K562 (cell line): ENCODE measurements at regions not wholly inside any gene's neighbourhood (a gene's known extent, or its start where the extent isn't known, plus 50 kb on each side); places are given as distances from the start of the nearest gene placed in this dataset.

Experiments used
- ATAC-seq: fragments of 200-7000 bp; cut with Tn5 transposase; 3 replicates; pipeline ENCODE4 v1.9.1; 2020; ENCODE audit warnings: moderate library complexity
- BruUV-seq: library from RNA; stranded (reverse); fragments of 400-500 nt; replicated peaks from 2 replicates; lab custom pipeline; 2021; lab: Mats Ljungman, UMichigan
- CTCF ChIA-PET: fragments of 300-600 bp; formaldehyde crosslinking; extraction: SDS; loops from one replicate; lab custom pipeline; 2021; ENCODE audit warnings: low intra/inter-chr PET ratio; lab: Yijun Ruan, JAX
- POLR2A ChIA-PET: fragments of 300-600, 350-650 bp; sonication (Branson Sonifier 250); formaldehyde crosslinking; extraction: SDS; loops from one replicate; lab custom pipeline; 2021; ENCODE audit warnings: antibody characterized with exemption, inconsistent platforms; lab: Yijun Ruan, JAX
- DNase-seq, 4 experiments: peaks; one replicate each; pipeline versions ENCODE4 v3.0.0 to v3.0.0-alpha.2; 2011 to 2018; ENCODE audit warnings: low spot score in 3 of 4, mixed read lengths in 3 of 4; ENCODE audit errors: extremely low read depth in 1 of 4
- FAIRE-seq: peaks from 2 replicates; lab custom pipeline; 2011; peaks lifted over from hg19 to GRCh38; lab: Jason Lieb, UNC
- H2AFZ ChIP-seq: 2 replicates; pipeline ENCODE4 v1.6.0; 2011; ENCODE audit warnings: low read depth, low read length, control low read depth, inconsistent platforms
- H3K27ac ChIP-seq: fragments of 200-600 bp; 3 replicates; pipeline ENCODE4 v1.8.0; 2011; ENCODE audit warnings: low read depth, mild to moderate bottlenecking, control low read depth, inconsistent platforms, low read length, moderate library complexity, mixed read lengths; ENCODE audit errors: extremely low read depth
- H3K27me3 ChIP-seq, 2 experiments: fragments of 300-600 bp in 1 of 2; 2 replicates in 1 of 2; 3 replicates in 1 of 2; pipeline versions ENCODE4 v1.6.0 to v1.8.0; 2011; ENCODE audit warnings: inconsistent platforms in 2 of 2, low read length in 2 of 2, mild to moderate bottlenecking in 1 of 2, mixed read lengths in 1 of 2, moderate library complexity in 1 of 2; ENCODE audit not compliant: control insufficient read depth in 2 of 2, insufficient read depth in 2 of 2
- H3K36me3 ChIP-seq: fragments of 300-600 bp; 3 replicates; pipeline ENCODE4 v1.8.0; 2011; ENCODE audit warnings: mild to moderate bottlenecking, low read length, inconsistent platforms; ENCODE audit not compliant: control insufficient read depth, insufficient read depth
- H3K4me1 ChIP-seq, 2 experiments: fragments of 200-600 bp in 1 of 2; replicated peaks in 1 of 2; 2 replicates in 1 of 2; 3 replicates in 1 of 2; pipeline versions ENCODE4 v1.5.1 to v1.8.0; 2011; ENCODE audit warnings: inconsistent platforms in 2 of 2, low read length in 2 of 2, mild to moderate bottlenecking in 1 of 2, mixed read lengths in 1 of 2, moderate library complexity in 1 of 2; ENCODE audit not compliant: control insufficient read depth in 2 of 2, insufficient read depth in 2 of 2
- H3K4me2 ChIP-seq: 2 replicates; pipeline ENCODE4 v1.6.1; 2011; ENCODE audit warnings: low read length, control low read depth, inconsistent platforms, mixed read lengths; ENCODE audit not compliant: insufficient read depth
- H3K4me3 ChIP-seq: fragments of 200-600 bp; sonication (generic), shearing (Covaris generic); 2 replicates; pipeline ENCODE4 v1.5.1; 2016; ENCODE audit warnings: control low read depth, inconsistent platforms
- H3K79me2 ChIP-seq: fragments of 200-600 bp; 3 replicates; pipeline ENCODE4 v1.8.0; 2011; ENCODE audit warnings: low read length, inconsistent platforms; ENCODE audit not compliant: control insufficient read depth, insufficient read depth
- H3K9ac ChIP-seq, 2 experiments: 2 replicates each; pipeline versions ENCODE4 v1.6.0 to v1.6.1; 2011; ENCODE audit warnings: low read depth in 2 of 2, low read length in 2 of 2, control low read depth in 1 of 2, inconsistent platforms in 1 of 2, mild to moderate bottlenecking in 1 of 2, mixed read lengths in 1 of 2; ENCODE audit not compliant: insufficient read depth in 1 of 2
- H3K9me1 ChIP-seq: one replicate; pipeline ENCODE4 v1.6.0; 2011; ENCODE audit warnings: inconsistent platforms, mild to moderate bottlenecking, low read length, moderate library complexity; ENCODE audit not compliant: control insufficient read depth, insufficient read depth
- H3K9me3 ChIP-seq: replicated peaks from 2 replicates; pipeline ENCODE4 v1.5.1; 2011; ENCODE audit warnings: low read depth, low read length, inconsistent platforms; ENCODE audit not compliant: control insufficient read depth, insufficient read depth
- H4K20me1 ChIP-seq: replicated peaks from 2 replicates; pipeline ENCODE4 v1.6.1; 2011; ENCODE audit warnings: low read length, inconsistent platforms, mixed read lengths; ENCODE audit not compliant: control insufficient read depth, insufficient read depth
- DDX20 ChIP-seq: fragments of 450-650 bp; IDR thresholded peaks from 2 replicates; pipeline ENCODE4 v1.6.1; 2016; ENCODE audit warnings: missing genetic modification characterization, low read depth, mild to moderate bottlenecking, missing compliant biosample characterization, moderate library complexity
- FOXJ3 ChIP-seq: sonication (generic); formaldehyde crosslinking; IDR thresholded peaks from 2 replicates; pipeline ENCODE4 v1.4.0; 2020; ENCODE audit warnings: mild to moderate bottlenecking, missing genetic modification reagents
- HES1 ChIP-seq: fragments of 450-650 bp; IDR thresholded peaks from 2 replicates; pipeline ENCODE4 v1.6.1; 2016; ENCODE audit warnings: low read depth, mild to moderate bottlenecking, moderate library complexity
- NR1H2 ChIP-seq: sonication (generic); formaldehyde crosslinking; IDR thresholded peaks from 2 replicates; pipeline ENCODE4 v1.4.0; 2020; ENCODE audit warnings: mild to moderate bottlenecking, missing genetic modification reagents
- POLR2G ChIP-seq: fragments of 200-400 bp; formaldehyde crosslinking; IDR thresholded peaks from 2 replicates; pipeline ENCODE4 v1.6.1; 2017; ENCODE audit warnings: low read depth, mild to moderate bottlenecking, antibody characterized with exemption, low read length, moderate library complexity
- PYGO2 ChIP-seq: fragments of 450-650 bp; IDR thresholded peaks from 2 replicates; pipeline ENCODE4 v1.6.1; 2016; ENCODE audit warnings: mild to moderate bottlenecking, missing genetic modification characterization, moderate library complexity, missing compliant biosample characterization
- SREBF1 ChIP-seq: fragments of 150-350 bp; IDR thresholded peaks from 2 replicates; pipeline ENCODE4 v1.6.1; 2014; ENCODE audit warnings: antibody characterized with exemption, low read depth, low read length, borderline replicate concordance
- SRSF3 ChIP-seq: fragments of 200-400 bp; formaldehyde crosslinking; IDR thresholded peaks from 2 replicates; pipeline ENCODE4 v1.6.1; 2016; ENCODE audit warnings: mild to moderate bottlenecking, low read length, moderate library complexity; ENCODE audit not compliant: insufficient read depth
- TEAD4 ChIP-seq, 2 experiments: sonication (generic) in 1 of 2; formaldehyde crosslinking in 1 of 2; IDR thresholded peaks; 2 replicates each; pipeline versions ENCODE4 v1.6.1 to v1.8.0; 2012 to 2022; ENCODE audit warnings: borderline replicate concordance in 1 of 2, inconsistent platforms in 1 of 2, low read length in 1 of 2, mild to moderate bottlenecking in 1 of 2, missing genetic modification reagents in 1 of 2
- THRAP3 ChIP-seq: fragments of 450-650 bp; IDR thresholded peaks from 2 replicates; pipeline ENCODE4 v1.6.1; 2016; ENCODE audit warnings: mild to moderate bottlenecking, inconsistent platforms, borderline replicate concordance
- ZNF586 ChIP-seq: fragments of 450-650 bp; formaldehyde crosslinking; conservative IDR thresholded peaks from 2 replicates; pipeline ENCODE4 v1.4.0; 2020; ENCODE audit warnings: mild to moderate bottlenecking, moderate library complexity
- ZNF609 ChIP-seq: sonication (generic); formaldehyde crosslinking; IDR thresholded peaks from 2 replicates; pipeline ENCODE4 v1.8.1; 2023; ENCODE audit warnings: missing genetic modification reagents, mild to moderate bottlenecking, borderline replicate concordance
- ZNF75A ChIP-seq: fragments of 450-650 bp; formaldehyde crosslinking; IDR thresholded peaks from 2 replicates; pipeline ENCODE4 v1.4.0; 2020; ENCODE audit warnings: mild to moderate bottlenecking
- WGBS: fragments of 100-300 bp; shearing (Covaris generic); methylation state at CpG from one replicate; pipeline ENCODE4 v1.1.6; 2016; ENCODE audit warnings: low coverage, mixed read lengths; ENCODE audit not compliant: insufficient coverage; ENCODE audit errors: missing lambda C conversion rate; 5-methylcytosine and 5-hydroxymethylcytosine counted together
- in situ Hi-C: fragments of 300-500 bp; cut with MboI; formaldehyde crosslinking; loops from 4 replicates; pipeline ENCODE4 v1.15.0; 2018; ENCODE audit warnings: inconsistent platforms, mixed read lengths
- intact Hi-C: fragments of 100-400 bp; cut with micrococcal nuclease; formaldehyde crosslinking; loops from 2 replicates; pipeline ENCODE4 v1.14.2; 2022

- Histone ChIP-seq H3K4me2 (no peak overlapping the region), H4K20me1 (no peaks in the 10 kb centered on the region), H3K9me1 (no peaks in the 10 kb centered on the region), H3K27ac (no peak overlapping the region), H3K79me2 (no peaks in the 10 kb centered on the region), H3K4me3 (no peak overlapping the region), H3K9me3 (no peaks in the 10 kb centered on the region; the same call in none of the 2 replicates), H3K4me1 (no peaks in the 10 kb centered on the region), H3K36me3 (no peaks in the 10 kb centered on the region), H2AFZ (no peak overlapping the region), H3K27me3 (no peaks in the 10 kb centered on the region), H3K9ac (no peak overlapping the region)
- intact Hi-C loops, result no loop called here
- no TSS peak for BruUV-seq
- in situ Hi-C loops, result no loop called here
- 3% methylated on average over 2 of the region's 2 CpGs for WGBS
- POLR2A ChIA-PET, result no interaction called here
- FAIRE-seq (no peak), ATAC-seq (no peak), DNase-seq (no peak)
- CTCF ChIA-PET, result no interaction called here
- TF ChIP-seq ZNF609, result no peak
- no peak for TF ChIP-seq POLR2G
- TF ChIP-seq SRSF3, result no peak
- TF ChIP-seq DDX20 (tag), result no peak
- no peak for TF ChIP-seq ZNF586
- no peak for TF ChIP-seq ZNF75A (CRISPR knock-in tag)
- TF ChIP-seq THRAP3, result no peak
- TF ChIP-seq HES1, result no peak
- no peak for TF ChIP-seq PYGO2
- TF ChIP-seq NR1H2 (CRISPR knock-in tag), result no peak
- TF ChIP-seq FOXJ3, result no peak
- no peak for TF ChIP-seq SREBF1
- no peak for TF ChIP-seq TEAD4 (IDR thresholded peaks at IDR 0.05; ENCODE audit: low read length)
- no peak for TF ChIP-seq TEAD4 (CRISPR knock-in tag; IDR thresholded peaks at IDR 0.05; ENCODE audit: borderline replicate concordance)
These were observed 196.6 kb upstream of the PTCHD4 start for GRCh38 chr6:48307573-48307972.
